HG03095 (cell line): ENCODE measurements at regions not wholly inside any gene's neighbourhood (a gene's known extent, or its start where the extent isn't known, plus 50 kb on each side); places are given as distances from the start of the nearest gene placed in this dataset.
"Not testable (repeated sequence)": the region's sequence is repeated elsewhere in the genome, so short reads cannot be mapped to it uniquely, and the experiment has no call there.

Source experiments
- ATAC-seq: cut with Tn5 transposase; IDR thresholded peaks from one replicate; pipeline ENCODE4 v1.9.1; 2021; ENCODE audit warnings: moderate library complexity; ENCODE audit not compliant: unreplicated experiment

- no peak for ATAC-seq
Observed at GRCh38 chr5:171706736-171707441, 78.7 kb upstream of the SMIM23 start.

- ATAC-seq, result no peak
Observed at GRCh38 chr5:171707442-171707792, 78.2 kb upstream of the SMIM23 start.

GRCh38 chr5:171709930-171710329 is 75.7 kb upstream of the SMIM23 start:
- ATAC-seq, result no peak

GRCh38 chr5:171710451-171711024 is 75.1 kb upstream of the SMIM23 start:
- ATAC-seq, result no peak

- ATAC-seq, result no peak
Observed at GRCh38 chr5:171711571-171711970, 74.0 kb upstream of the SMIM23 start.

GRCh38 chr5:171712616-171713015 is 73.0 kb upstream of the SMIM23 start:
- ATAC-seq, result no peak

GRCh38 chr5:171713152-171713551 is 72.5 kb upstream of the SMIM23 start:
- ATAC-seq, result no peak

GRCh38 chr5:171714261-171714660 is 71.4 kb upstream of the SMIM23 start:
- no peak for ATAC-seq

- no peak for ATAC-seq
Observed at GRCh38 chr5:171714851-171715250, 70.8 kb upstream of the SMIM23 start.

- ATAC-seq, result no peak
Observed at GRCh38 chr5:171715551-171715950, 70.1 kb upstream of the SMIM23 start.

- ATAC-seq, result no peak
Observed at GRCh38 chr5:171720086-171720485, 65.5 kb upstream of the SMIM23 start.

- no peak for ATAC-seq
Observed at GRCh38 chr5:171721464-171721863, 64.2 kb upstream of the SMIM23 start.

- ATAC-seq, result no peak
Observed at GRCh38 chr5:171724468-171725204, 61.0 kb upstream of the SMIM23 start.

GRCh38 chr5:171725205-171725601 is 60.4 kb upstream of the SMIM23 start:
- no peak for ATAC-seq

GRCh38 chr5:171726819-171727218 is 58.8 kb upstream of the SMIM23 start:
- not testable (repeated sequence) for ATAC-seq

GRCh38 chr5:171728686-171729085 is 56.9 kb upstream of the SMIM23 start:
- no peak for ATAC-seq
